ENCODE measurements at regions not wholly inside any gene's neighbourhood (a gene's known extent, or its start where the extent isn't known, plus 50 kb on each side); places are given as distances from the start of the nearest gene placed in this dataset.
"Not testable (repeated sequence)": the region's sequence is repeated elsewhere in the genome, so short reads cannot be mapped to it uniquely, and the experiment has no call there.

DNA sequence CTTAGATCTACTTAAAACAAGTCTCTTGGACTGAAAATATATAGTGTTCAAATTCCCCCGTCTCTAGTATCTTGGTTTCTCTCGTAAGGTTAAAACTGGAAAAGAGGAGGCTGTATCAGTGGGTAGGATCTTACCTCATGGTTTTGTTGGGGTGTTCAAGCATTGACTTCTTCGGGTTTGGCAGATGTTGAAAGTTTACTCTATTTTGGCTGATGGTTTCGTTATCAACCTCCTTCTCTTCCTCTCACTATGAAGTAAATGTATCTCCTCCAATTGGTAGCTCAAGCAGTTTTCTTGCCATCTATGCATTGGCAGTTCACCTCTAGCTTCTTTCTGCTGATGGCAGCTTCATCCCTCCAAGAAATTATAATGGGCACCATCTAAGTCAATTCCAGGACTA lies 506.5 kb upstream of the GRIN3A start:
- no peak overlapping the region for H3K4me3 ChIP-seq (ENCODE audit: low read depth, low read length)
- TF ChIP-seq, protein P1, sequence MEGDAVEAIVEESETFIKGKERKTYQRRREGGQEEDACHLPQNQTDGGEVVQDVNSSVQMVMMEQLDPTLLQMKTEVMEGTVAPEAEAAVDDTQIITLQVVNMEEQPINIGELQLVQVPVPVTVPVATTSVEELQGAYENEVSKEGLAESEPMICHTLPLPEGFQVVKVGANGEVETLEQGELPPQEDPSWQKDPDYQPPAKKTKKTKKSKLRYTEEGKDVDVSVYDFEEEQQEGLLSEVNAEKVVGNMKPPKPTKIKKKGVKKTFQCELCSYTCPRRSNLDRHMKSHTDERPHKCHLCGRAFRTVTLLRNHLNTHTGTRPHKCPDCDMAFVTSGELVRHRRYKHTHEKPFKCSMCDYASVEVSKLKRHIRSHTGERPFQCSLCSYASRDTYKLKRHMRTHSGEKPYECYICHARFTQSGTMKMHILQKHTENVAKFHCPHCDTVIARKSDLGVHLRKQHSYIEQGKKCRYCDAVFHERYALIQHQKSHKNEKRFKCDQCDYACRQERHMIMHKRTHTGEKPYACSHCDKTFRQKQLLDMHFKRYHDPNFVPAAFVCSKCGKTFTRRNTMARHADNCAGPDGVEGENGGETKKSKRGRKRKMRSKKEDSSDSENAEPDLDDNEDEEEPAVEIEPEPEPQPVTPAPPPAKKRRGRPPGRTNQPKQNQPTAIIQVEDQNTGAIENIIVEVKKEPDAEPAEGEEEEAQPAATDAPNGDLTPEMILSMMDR (conservative IDR thresholded peaks at IDR 0.05; ENCODE audit: low read depth, low read length), result no peak
- no peak for DNase-seq (ENCODE audit: low read depth)

DNA sequence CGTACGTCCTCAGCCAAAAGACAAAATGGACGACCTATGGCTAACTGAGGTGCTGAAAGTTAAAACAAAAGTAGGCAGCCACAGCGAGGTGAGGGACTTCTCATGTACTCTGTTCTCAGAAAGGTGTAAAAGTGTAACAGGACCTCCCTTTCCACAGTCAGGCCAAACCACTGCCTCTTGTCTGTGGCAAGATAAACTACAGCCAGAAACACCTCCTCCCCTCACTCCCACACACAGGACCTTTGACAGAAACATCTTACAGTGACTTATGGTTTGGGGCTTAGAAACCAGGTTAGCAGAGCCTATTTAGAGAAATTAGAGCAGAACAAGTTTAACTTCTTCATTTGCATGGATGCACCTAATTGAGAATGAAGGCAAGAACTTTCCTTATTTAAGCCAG lies 499.1 kb upstream of the GRIN3A start:
- H3K4me3 ChIP-seq (ENCODE audit: low read depth, low read length), result no peak overlapping the region
- DNase-seq (ENCODE audit: low read depth), result no peak
- TF ChIP-seq, protein P1 (conservative IDR thresholded peaks at IDR 0.05; ENCODE audit: low read depth, low read length), result no peak

DNA sequence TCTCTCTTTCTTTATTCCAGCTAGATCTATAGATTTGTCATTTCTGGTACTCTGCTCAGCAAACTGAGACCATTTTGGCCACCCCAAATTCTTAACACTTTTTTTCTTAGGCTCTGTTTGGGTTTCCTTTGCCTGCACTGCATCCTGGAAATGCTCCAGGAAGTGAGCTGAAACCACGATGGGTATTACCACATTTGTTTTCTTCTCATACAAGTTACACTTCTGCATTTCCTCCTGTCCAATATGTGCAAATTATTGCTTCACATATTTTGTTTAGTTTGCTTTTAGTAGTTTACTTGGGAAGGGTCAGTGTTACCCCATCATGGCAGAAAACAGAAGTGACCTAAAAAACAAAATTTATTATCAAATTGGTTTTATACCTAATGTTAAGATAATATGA lies 498.6 kb upstream of the GRIN3A start:
- no peak for DNase-seq (ENCODE audit: low read depth)
- no peak overlapping the region for H3K4me3 ChIP-seq (ENCODE audit: low read depth, low read length)
- TF ChIP-seq, protein P1 (conservative IDR thresholded peaks at IDR 0.05; ENCODE audit: low read depth, low read length), result no peak

DNA sequence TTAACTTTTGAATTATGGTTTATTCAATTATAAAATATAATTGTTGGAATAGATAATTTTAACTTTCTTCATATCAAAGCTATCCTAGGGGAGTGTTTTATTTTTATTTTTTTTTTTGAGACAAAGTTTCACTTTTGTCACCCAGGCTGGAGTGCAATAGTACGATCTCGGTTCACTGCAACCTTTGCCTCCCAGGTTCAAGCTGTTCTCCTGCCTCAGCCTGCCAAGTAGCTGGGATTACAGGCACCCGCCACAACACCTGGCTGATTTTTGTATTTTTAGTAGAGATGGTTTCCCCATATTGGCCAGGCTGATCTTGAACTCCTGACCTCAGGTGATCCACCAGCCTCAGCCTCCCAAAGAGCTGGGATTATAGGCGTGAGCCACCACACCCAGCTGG lies 489.0 kb upstream of the GRIN3A start:
- not testable (repeated sequence) for DNase-seq (ENCODE audit: low read depth); H3K4me3 ChIP-seq (ENCODE audit: low read depth, low read length)

GRCh38 chr9:102225841-102226441 lies 487.5 kb upstream of the GRIN3A start:
- TF ChIP-seq, protein P1 (conservative IDR thresholded peaks at IDR 0.05; ENCODE audit: low read depth, low read length), result no peak
- H3K4me3 ChIP-seq (ENCODE audit: low read depth, low read length), result no peak overlapping the region

GRCh38 chr9:102223320-102224136 lies 485.1 kb upstream of the GRIN3A start:
- DNase-seq (ENCODE audit: low read depth); H3K4me3 ChIP-seq (ENCODE audit: low read depth, low read length): not testable (repeated sequence)

More at GRCh38 chr9:102225841-102226441, 487.5 kb upstream of the GRIN3A start:
- no peak for DNase-seq (ENCODE audit: low read depth)

GRCh38 chr9:102209176-102209575 lies 470.7 kb upstream of the GRIN3A start:
- H3K4me3 ChIP-seq (ENCODE audit: low read depth, low read length), result no peak overlapping the region
- DNase-seq (ENCODE audit: low read depth), result no peak
- TF ChIP-seq, protein P1 (conservative IDR thresholded peaks at IDR 0.05; ENCODE audit: low read depth, low read length), result no peak

- H3K4me3 ChIP-seq (ENCODE audit: low read depth, low read length), result no peak overlapping the region
- TF ChIP-seq, protein P1 (conservative IDR thresholded peaks at IDR 0.05; ENCODE audit: low read depth, low read length), result no peak
- DNase-seq (ENCODE audit: low read depth), result no peak
Observed at GRCh38 chr9:102206432-102206831, 468.0 kb upstream of the GRIN3A start.
